Astrocyte (in vitro differentiated cells and primary cell): ENCODE measurements at regions not wholly inside any gene's neighbourhood (a gene's known extent, or its start where the extent isn't known, plus 50 kb on each side); places are given as distances from the start of the nearest gene placed in this dataset.
"Not testable (repeated sequence)": the region's sequence is repeated elsewhere in the genome, so short reads cannot be mapped to it uniquely, and the experiment has no call there.

Experiments
- DNase-seq: peaks from one replicate; pipeline ENCODE4 v3.0.0-alpha.2; 2010; ENCODE audit warnings: low read depth
- FAIRE-seq: peaks from 2 replicates; lab custom pipeline; 2011; peaks lifted over from hg19 to GRCh38; lab: Jason Lieb, UNC
- H2AFZ ChIP-seq: 2 replicates; pipeline ENCODE4 v1.6.0; 2012; ENCODE audit warnings: low read depth, low read length, inconsistent platforms
- H3K27ac ChIP-seq: 2 replicates; pipeline ENCODE4 v1.5.1; 2011; ENCODE audit warnings: low read depth, low read length, inconsistent platforms
- H3K27me3 ChIP-seq: 2 replicates; pipeline ENCODE4 v1.6.0; 2011; ENCODE audit warnings: low read length, inconsistent platforms; ENCODE audit not compliant: insufficient read depth
- H3K36me3 ChIP-seq: 2 replicates; pipeline ENCODE4 v1.5.1; 2011; ENCODE audit warnings: low read length, inconsistent platforms; ENCODE audit not compliant: insufficient read depth
- H3K4me1 ChIP-seq: 2 replicates; pipeline ENCODE4 v1.5.1; 2011; ENCODE audit warnings: low read length, inconsistent platforms; ENCODE audit not compliant: insufficient read depth
- H3K4me2 ChIP-seq: 2 replicates; pipeline ENCODE4 v1.6.0; 2012; ENCODE audit warnings: low read length, inconsistent platforms
- H3K4me3 ChIP-seq: 2 replicates; pipeline ENCODE4 v1.5.1; 2011; ENCODE audit warnings: low read depth, mild to moderate bottlenecking, low read length, inconsistent platforms; ENCODE audit not compliant: insufficient read depth
- H3K79me2 ChIP-seq: 2 replicates; pipeline ENCODE4 v1.6.0; 2012; ENCODE audit warnings: mild to moderate bottlenecking, low read length, inconsistent platforms; ENCODE audit not compliant: insufficient read depth
- H3K9ac ChIP-seq: 2 replicates; pipeline ENCODE4 v1.6.0; 2012; ENCODE audit warnings: mild to moderate bottlenecking, low read length, inconsistent platforms
- H3K9me3 ChIP-seq: 2 replicates; pipeline ENCODE4 v1.5.1; 2012; ENCODE audit warnings: low read depth, mild to moderate bottlenecking, low read length, inconsistent platforms; ENCODE audit not compliant: insufficient read depth
- H4K20me1 ChIP-seq: 2 replicates; pipeline ENCODE4 v1.6.0; 2012; ENCODE audit warnings: low read length, inconsistent platforms; ENCODE audit not compliant: insufficient read depth
- H3K27ac Mint-ChIP-seq: one replicate; pipeline ENCODE4 v1.8.0; 2021; ENCODE audit warnings: mild to moderate bottlenecking, mixed read lengths; ENCODE audit not compliant: unreplicated experiment
- H3K27me3 Mint-ChIP-seq: one replicate; pipeline ENCODE4 v1.8.0; 2021; ENCODE audit warnings: low read depth, mixed read lengths; ENCODE audit not compliant: unreplicated experiment
- H3K36me3 Mint-ChIP-seq: one replicate; pipeline ENCODE4 v1.8.0; 2021; ENCODE audit warnings: low read depth, mixed read lengths; ENCODE audit not compliant: unreplicated experiment
- H3K4me1 Mint-ChIP-seq: one replicate; pipeline ENCODE4 v1.8.0; 2021; ENCODE audit warnings: low read depth, mixed read lengths; ENCODE audit not compliant: unreplicated experiment
- H3K4me3 Mint-ChIP-seq: one replicate; pipeline ENCODE4 v1.8.0; 2021; ENCODE audit warnings: mild to moderate bottlenecking, moderate library complexity, mixed read lengths; ENCODE audit not compliant: unreplicated experiment
- H3K9me3 Mint-ChIP-seq: one replicate; pipeline ENCODE4 v1.8.0; 2021; ENCODE audit warnings: mild to moderate bottlenecking, mixed read lengths; ENCODE audit not compliant: unreplicated experiment
- EZH2 ChIP-seq: IDR thresholded peaks from 2 replicates; pipeline ENCODE4 v1.6.1; 2012; ENCODE audit warnings: mild to moderate bottlenecking, low read length, inconsistent platforms; ENCODE audit not compliant: insufficient read depth
- TF ChIP-seq, protein P1 (sequence below): IDR thresholded peaks from 2 replicates; pipeline ENCODE4 v1.5.1; 2011; ENCODE audit warnings: low read depth, mild to moderate bottlenecking, inconsistent platforms, low read length, moderate library complexity; ENCODE audit not compliant: insufficient read depth

DNA sequence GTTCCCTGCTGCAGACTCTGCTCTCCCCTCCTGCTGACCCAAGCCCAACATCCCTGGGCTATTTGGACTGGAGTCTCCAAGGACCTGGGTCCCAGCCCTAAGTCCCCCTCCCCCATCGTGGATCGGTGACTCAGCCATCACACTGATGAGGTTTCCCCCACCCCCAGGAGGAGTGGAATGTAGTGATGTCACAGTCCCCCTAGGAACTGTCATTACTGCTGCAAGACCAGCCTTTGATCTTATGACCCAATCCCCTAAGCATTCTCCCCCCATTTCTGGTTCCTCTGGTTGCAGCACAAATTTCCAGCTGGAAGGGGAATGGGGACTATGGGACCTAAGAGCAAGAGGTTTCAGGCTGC lies 63.4 kb upstream of the CSPG4 start:
- Histone ChIP-seq H3K9ac (peak overlapping the region; percentile 55), H3K27ac (peak overlapping the region; percentile 70), H4K20me1 (no peaks in the 10 kb centered on the region), H3K27me3 (peaks cover 2% of the 10 kb centered on the region), H3K9me3 (no peaks in the 10 kb centered on the region), H2AFZ (no peak overlapping the region), H3K4me3 (peak overlapping the region; percentile 33), H3K79me2 (no peaks in the 10 kb centered on the region), H3K4me1 (peaks cover 27% of the 10 kb centered on the region), H3K36me3 (no peaks in the 10 kb centered on the region), H3K4me2 (peak overlapping the region; percentile 79)
- Mint-ChIP-seq H3K27me3 (peaks cover 7% of the 10 kb centered on the region), H3K27ac (peak overlapping the region; percentile 90), H3K9me3 (peaks cover 3% of the 10 kb centered on the region), H3K4me1 (peaks cover 38% of the 10 kb centered on the region), H3K4me3 (peak overlapping the region; percentile 41), H3K36me3 (peaks cover 2% of the 10 kb centered on the region)
- no peak for TF ChIP-seq EZH2
- TF ChIP-seq, protein P1, sequence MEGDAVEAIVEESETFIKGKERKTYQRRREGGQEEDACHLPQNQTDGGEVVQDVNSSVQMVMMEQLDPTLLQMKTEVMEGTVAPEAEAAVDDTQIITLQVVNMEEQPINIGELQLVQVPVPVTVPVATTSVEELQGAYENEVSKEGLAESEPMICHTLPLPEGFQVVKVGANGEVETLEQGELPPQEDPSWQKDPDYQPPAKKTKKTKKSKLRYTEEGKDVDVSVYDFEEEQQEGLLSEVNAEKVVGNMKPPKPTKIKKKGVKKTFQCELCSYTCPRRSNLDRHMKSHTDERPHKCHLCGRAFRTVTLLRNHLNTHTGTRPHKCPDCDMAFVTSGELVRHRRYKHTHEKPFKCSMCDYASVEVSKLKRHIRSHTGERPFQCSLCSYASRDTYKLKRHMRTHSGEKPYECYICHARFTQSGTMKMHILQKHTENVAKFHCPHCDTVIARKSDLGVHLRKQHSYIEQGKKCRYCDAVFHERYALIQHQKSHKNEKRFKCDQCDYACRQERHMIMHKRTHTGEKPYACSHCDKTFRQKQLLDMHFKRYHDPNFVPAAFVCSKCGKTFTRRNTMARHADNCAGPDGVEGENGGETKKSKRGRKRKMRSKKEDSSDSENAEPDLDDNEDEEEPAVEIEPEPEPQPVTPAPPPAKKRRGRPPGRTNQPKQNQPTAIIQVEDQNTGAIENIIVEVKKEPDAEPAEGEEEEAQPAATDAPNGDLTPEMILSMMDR = no peak
- peak; percentile 55 for DNase-seq
- FAIRE-seq = no peak

DNA sequence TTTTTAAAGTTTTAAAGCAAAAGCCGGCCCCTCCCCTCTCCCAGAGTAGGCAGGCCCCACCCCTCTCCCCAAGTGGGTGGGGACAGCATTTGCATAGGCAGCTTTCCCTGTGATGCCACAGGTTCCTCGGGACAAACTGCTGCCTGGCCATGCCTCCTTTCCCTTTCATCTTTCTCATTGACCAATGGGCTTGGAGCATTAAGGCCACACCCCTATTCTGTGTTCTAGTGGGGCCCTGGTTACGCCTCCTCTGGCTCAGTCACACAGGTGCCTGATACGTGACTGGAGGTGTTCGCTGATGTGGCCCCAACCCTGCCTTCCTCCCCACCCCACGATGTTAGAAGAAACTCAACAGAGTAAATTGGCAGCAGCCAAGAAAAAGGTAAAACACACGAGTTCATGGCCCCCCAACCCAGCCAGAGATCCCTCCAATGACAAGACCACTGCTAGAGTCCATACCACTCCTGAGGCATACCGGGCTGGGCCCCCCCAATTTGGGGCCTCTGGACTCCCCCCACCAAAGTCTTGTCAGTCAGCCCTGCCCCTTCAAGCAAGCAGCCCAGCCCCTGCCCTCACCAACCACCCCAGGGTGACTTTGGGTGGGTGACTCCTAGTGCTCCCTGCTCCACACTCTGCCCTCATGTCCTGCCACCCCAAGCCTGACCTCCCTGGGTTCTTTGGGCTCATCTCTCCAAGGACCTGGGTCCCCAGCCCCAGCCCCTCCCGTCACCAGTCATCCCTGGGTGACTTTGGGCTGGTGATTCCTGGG lies 62.8 kb upstream of the CSPG4 start:
- FAIRE-seq = no peak
- peak overlapping the region; percentile 79 for H3K4me2 ChIP-seq

GRCh38 chr15:75773974-75774373 lies 61.3 kb upstream of the CSPG4 start:
- H3K4me3 Mint-ChIP-seq, H3K4me3 ChIP-seq, H4K20me1 ChIP-seq, H3K4me2 ChIP-seq, H2AFZ ChIP-seq, FAIRE-seq, H3K27ac Mint-ChIP-seq, H3K9ac ChIP-seq, H3K36me3 ChIP-seq, H3K27me3 ChIP-seq, H3K9me3 Mint-ChIP-seq, H3K27ac ChIP-seq, H3K9me3 ChIP-seq, H3K27me3 Mint-ChIP-seq, H3K36me3 Mint-ChIP-seq, DNase-seq, H3K79me2 ChIP-seq: not testable (repeated sequence)
- peaks cover 27% of the 10 kb centered on the region for H3K4me1 ChIP-seq
- peaks cover 40% of the 10 kb centered on the region for H3K4me1 Mint-ChIP-seq

More for the DNA sequence above, 62.8 kb upstream of the CSPG4 start:
- no peak for DNase-seq
- Mint-ChIP-seq H3K36me3 (peaks cover 2% of the 10 kb centered on the region), H3K4me1 (peaks cover 41% of the 10 kb centered on the region), H3K27me3 (peaks cover 6% of the 10 kb centered on the region), H3K4me3 (peak overlapping the region; percentile 41), H3K27ac (peak overlapping the region; percentile 90), H3K9me3 (peaks cover 3% of the 10 kb centered on the region)
- Histone ChIP-seq H3K36me3 (no peaks in the 10 kb centered on the region), H4K20me1 (no peaks in the 10 kb centered on the region), H3K4me3 (no peak overlapping the region), H2AFZ (no peak overlapping the region), H3K27ac (peak overlapping the region; percentile 43), H3K4me1 (peaks cover 27% of the 10 kb centered on the region), H3K79me2 (no peaks in the 10 kb centered on the region), H3K9ac (no peak overlapping the region), H3K27me3 (peaks cover 2% of the 10 kb centered on the region), H3K9me3 (no peaks in the 10 kb centered on the region)
- TF ChIP-seq EZH2 = no peak
- TF ChIP-seq, protein P1 = no peak

- H3K4me2 ChIP-seq, H3K36me3 ChIP-seq, H3K4me3 Mint-ChIP-seq, H3K27ac Mint-ChIP-seq, H2AFZ ChIP-seq, H3K79me2 ChIP-seq, H3K27ac ChIP-seq, DNase-seq, H3K27me3 Mint-ChIP-seq, H3K27me3 ChIP-seq, H3K4me1 ChIP-seq, H3K9me3 Mint-ChIP-seq, H3K9me3 ChIP-seq, H3K36me3 Mint-ChIP-seq, H3K9ac ChIP-seq, FAIRE-seq, H4K20me1 ChIP-seq, H3K4me3 ChIP-seq: not testable (repeated sequence)
- peaks cover 15% of the 10 kb centered on the region for H3K4me1 Mint-ChIP-seq
Measured at GRCh38 chr15:75771054-75771453, 58.4 kb upstream of the CSPG4 start.
